DND-41 (cell line): ENCODE measurements at regions not wholly inside any gene's neighbourhood (a gene's known extent, or its start where the extent isn't known, plus 50 kb on each side); places are given as distances from the start of the nearest gene placed in this dataset.

Experiments used
- ATAC-seq: fragments of 200-7000 bp; cut with Tn5 transposase; 3 replicates; pipeline ENCODE4 v1.9.1; 2021; ENCODE audit warnings: low read depth; ENCODE audit not compliant: insufficient read depth
- DNase-seq: peaks from one replicate; pipeline ENCODE4 v3.0.0-alpha.2; 2020
- H2AFZ ChIP-seq: 2 replicates; pipeline ENCODE4 v1.6.0; 2012; ENCODE audit warnings: low read depth, low read length
- H3K27ac ChIP-seq: 2 replicates; pipeline ENCODE4 v1.5.1; 2012; ENCODE audit warnings: low read length, inconsistent platforms
- H3K27me3 ChIP-seq: fragments of 200-600 bp; sonication (generic); 2 replicates; pipeline ENCODE4 v1.6.0; 2012; ENCODE audit warnings: low read length, mild to moderate bottlenecking, inconsistent platforms; ENCODE audit not compliant: insufficient read depth, poor library complexity
- H3K36me3 ChIP-seq: 2 replicates; pipeline ENCODE4 v1.5.1; 2012; ENCODE audit warnings: low read length, inconsistent platforms; ENCODE audit not compliant: insufficient read depth
- H3K4me1 ChIP-seq: 2 replicates; pipeline ENCODE4 v1.5.1; 2012; ENCODE audit warnings: mild to moderate bottlenecking, low read length; ENCODE audit not compliant: insufficient read depth
- H3K4me2 ChIP-seq: 2 replicates; pipeline ENCODE4 v1.6.0; 2012; ENCODE audit warnings: mild to moderate bottlenecking, moderate library complexity, low read length, inconsistent platforms; ENCODE audit not compliant: insufficient read depth
- H3K4me3 ChIP-seq, 2 experiments: fragments of 200-600 bp in 1 of 2; shearing (Covaris generic) in 1 of 2; 2 replicates each; pipeline ENCODE4 v1.5.1; 2012 to 2016; ENCODE audit warnings: inconsistent platforms in 2 of 2, low read length in 2 of 2, mild to moderate bottlenecking in 2 of 2, low read depth in 1 of 2, moderate library complexity in 1 of 2
- H3K79me2 ChIP-seq: 2 replicates; pipeline ENCODE4 v1.6.0; 2012; ENCODE audit warnings: low read length, inconsistent platforms; ENCODE audit not compliant: insufficient read depth
- H3K9ac ChIP-seq: 2 replicates; pipeline ENCODE4 v1.6.0; 2012; ENCODE audit warnings: low read depth, mild to moderate bottlenecking, inconsistent platforms, low read length, moderate library complexity
- H3K9me3 ChIP-seq: 2 replicates; pipeline ENCODE4 v1.5.1; 2012; ENCODE audit warnings: low read length, moderate library complexity, mild to moderate bottlenecking, inconsistent platforms; ENCODE audit not compliant: insufficient read depth, severe bottlenecking
- H4K20me1 ChIP-seq: 2 replicates; pipeline ENCODE4 v1.6.0; 2012; ENCODE audit warnings: low read length; ENCODE audit not compliant: insufficient read depth
- CTCF ChIP-seq: IDR thresholded peaks from 2 replicates; pipeline ENCODE4 v1.5.1; 2012; ENCODE audit warnings: borderline replicate concordance, low read length, moderate library complexity, mild to moderate bottlenecking; ENCODE audit not compliant: poor library complexity, severe bottlenecking; ENCODE audit errors: extremely low read depth
- EZH2 ChIP-seq: IDR thresholded peaks from 3 replicates; pipeline ENCODE4 v1.6.1; 2012; ENCODE audit warnings: borderline replicate concordance, low read depth, mild to moderate bottlenecking, moderate library complexity, low read length, inconsistent platforms; ENCODE audit not compliant: severe bottlenecking

GRCh38 chr6:40159865-40160264 lies 225.6 kb upstream of the MOCS1 start:
- Histone ChIP-seq H3K9me3 (no peaks in the 10 kb centered on the region), H3K9ac (no peak overlapping the region), H3K36me3 (no peaks in the 10 kb centered on the region), H3K79me2 (no peaks in the 10 kb centered on the region), H4K20me1 (no peaks in the 10 kb centered on the region), H3K4me1 (no peaks in the 10 kb centered on the region), H3K27me3 (no peaks in the 10 kb centered on the region), H3K27ac (no peak overlapping the region), H2AFZ (no peak overlapping the region), H3K4me2 (no peak overlapping the region), H3K4me3 (no peak overlapping the region)
- ATAC-seq (no peak), DNase-seq (no peak)
- TF ChIP-seq CTCF (no peak), EZH2 (no peak)

DNA sequence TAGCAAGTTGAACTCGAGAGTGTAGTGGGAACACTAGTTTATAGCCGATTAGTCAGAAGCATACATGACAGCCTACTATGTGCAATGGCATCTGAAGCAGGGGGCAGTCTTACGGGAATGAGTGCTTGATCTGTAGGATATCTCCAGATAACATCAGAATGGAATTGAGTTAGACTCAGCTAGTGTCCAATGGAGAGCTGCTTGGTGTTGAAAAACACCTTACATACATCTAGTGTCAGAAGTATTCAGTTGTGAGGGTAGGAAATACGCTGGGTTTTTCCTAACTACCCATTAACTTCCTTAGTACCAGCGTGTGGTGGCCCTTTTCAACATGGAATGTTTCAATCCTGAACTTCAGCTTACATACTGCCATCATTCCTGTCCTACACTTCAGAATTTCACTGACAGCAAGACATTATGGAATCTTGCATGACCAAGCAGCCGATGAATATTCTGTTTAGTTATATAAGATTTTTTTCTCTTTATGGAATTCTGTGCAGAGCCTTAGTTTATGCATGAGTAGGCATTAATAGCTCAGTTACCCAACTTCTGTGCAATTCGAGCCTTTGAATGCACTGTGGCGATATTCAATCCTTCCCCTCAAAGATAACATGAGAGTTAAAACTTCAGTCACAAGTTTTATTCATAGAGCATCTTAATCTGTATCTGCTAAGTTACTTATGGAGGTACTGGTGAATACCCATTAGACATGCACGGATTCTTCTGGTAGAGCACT lies 218.6 kb upstream of the MOCS1 start:
- Histone ChIP-seq H3K9ac (no peak overlapping the region), H4K20me1 (no peaks in the 10 kb centered on the region), H3K79me2 (no peaks in the 10 kb centered on the region), H3K36me3 (no peaks in the 10 kb centered on the region), H3K27me3 (peaks cover 8% of the 10 kb centered on the region), H3K9me3 (no peaks in the 10 kb centered on the region), H3K4me3 (no peak overlapping the region), H2AFZ (no peak overlapping the region), H3K4me2 (no peak overlapping the region), H3K4me1 (no peaks in the 10 kb centered on the region), H3K27ac (no peak overlapping the region)
- DNase-seq (no peak), ATAC-seq (no peak)
- TF ChIP-seq EZH2 = no peak
- no peak for TF ChIP-seq CTCF

- H3K79me2 ChIP-seq = no peaks in the 10 kb centered on the region
- no peaks in the 10 kb centered on the region for H4K20me1 ChIP-seq
- no peak for DNase-seq
- TF ChIP-seq CTCF = no peak
- no peak for TF ChIP-seq EZH2
- no peaks in the 10 kb centered on the region for H3K36me3 ChIP-seq
- no peak overlapping the region for H3K4me2 ChIP-seq
- no peak for ATAC-seq
- no peaks in the 10 kb centered on the region for H3K4me1 ChIP-seq
- H3K4me3 ChIP-seq = no peak overlapping the region
- H3K27me3 ChIP-seq = peaks cover 8% of the 10 kb centered on the region
- H2AFZ ChIP-seq = no peak overlapping the region
- H3K9me3 ChIP-seq = no peaks in the 10 kb centered on the region
- H3K27ac ChIP-seq = no peak overlapping the region
- H3K9ac ChIP-seq = no peak overlapping the region
These were observed 217.9 kb upstream of the MOCS1 start for GRCh38 chr6:40152196-40152595.
